ENCODE measurements at regions not wholly inside any gene's neighbourhood (a gene's known extent, or its start where the extent isn't known, plus 50 kb on each side); places are given as distances from the start of the nearest gene placed in this dataset.

DNA sequence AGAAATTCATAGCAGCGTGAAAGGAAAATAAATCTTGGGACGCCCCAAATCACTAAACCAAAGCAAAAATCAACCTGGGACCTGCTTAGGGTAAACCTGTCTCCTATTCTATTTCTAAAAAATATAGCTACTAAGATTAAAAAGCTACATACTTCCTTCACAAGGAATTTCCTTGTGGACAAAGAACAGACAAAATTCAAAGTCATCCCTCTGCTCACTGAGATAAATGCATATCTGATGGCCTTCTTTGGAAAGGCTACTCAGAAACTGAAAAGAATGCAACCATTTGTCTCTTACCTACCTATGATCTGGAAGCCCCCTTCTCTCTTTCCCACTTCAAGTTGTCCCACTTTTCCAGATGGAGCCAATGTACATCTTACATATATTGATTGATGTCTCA lies 93.0 kb upstream of the CNOT2 start:
- Histone ChIP-seq H3K4me3 (ENCODE audit: low read depth in 1 of 3, low read length in 3 of 3) (no peak overlapping the region), H3K27ac (ENCODE audit: low read depth in 1 of 3, low read length in 2 of 3) (no peak overlapping the region), H3K27me3 (ENCODE audit: control insufficient read depth in 3 of 3, insufficient read depth in 3 of 3, low read length in 3 of 3) (no peaks in the 10 kb centered on the region), H3K4me1 (ENCODE audit: control insufficient read depth in 3 of 3, insufficient read depth in 2 of 3, low read depth in 1 of 3, low read length in 2 of 3) (no peaks in the 10 kb centered on the region), H3K9me3 (ENCODE audit: control insufficient read depth in 2 of 2, insufficient read depth in 1 of 2, low read depth in 1 of 2, low read length in 1 of 2) (peaks cover 0 to 16% of the 10 kb centered on the region in 2 donors), H3K36me3 (ENCODE audit: control insufficient read depth in 3 of 3, insufficient read depth in 2 of 3, low read depth in 1 of 3, low read length in 3 of 3) (no peaks in the 10 kb centered on the region)
- WGBS, 3 donors: 91 to 98% (median 94%) methylated on average over 2 of the region's 2 CpGs
- no peak for FAIRE-seq
- no peak for DNase-seq

DNA sequence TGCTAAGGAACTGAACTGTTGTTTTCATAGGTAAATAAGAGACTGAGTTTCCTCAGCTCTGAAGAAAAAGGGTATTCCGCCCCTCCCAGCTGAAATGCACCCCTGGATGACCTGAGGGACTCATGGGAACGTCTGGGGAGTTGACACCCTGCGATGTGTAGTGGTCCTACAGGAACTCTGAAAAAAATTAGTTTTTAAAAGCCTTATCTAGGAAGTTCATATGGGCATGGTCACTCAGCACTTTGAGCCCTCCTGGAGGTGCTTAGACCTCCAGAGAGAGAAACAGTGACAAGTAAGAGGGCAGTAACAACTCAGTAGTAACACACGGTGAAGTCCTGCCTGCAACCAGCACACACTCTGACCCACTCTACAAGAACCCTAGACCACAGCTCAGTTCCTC lies 91.2 kb upstream of the CNOT2 start:
- H3K27me3 ChIP-seq (ENCODE audit: control insufficient read depth in 3 of 3, insufficient read depth in 3 of 3, low read length in 3 of 3): no peaks in the 10 kb centered on the region
- H3K9me3 ChIP-seq (ENCODE audit: control insufficient read depth in 2 of 2, insufficient read depth in 1 of 2, low read depth in 1 of 2, low read length in 1 of 2): peaks cover 0 to 19% of the 10 kb centered on the region in 2 donors
- no peak overlapping the region for H3K27ac ChIP-seq (ENCODE audit: low read depth in 1 of 3, low read length in 2 of 3)
- no peaks in the 10 kb centered on the region for H3K36me3 ChIP-seq (ENCODE audit: control insufficient read depth in 3 of 3, insufficient read depth in 2 of 3, low read depth in 1 of 3, low read length in 3 of 3)
- no peaks in the 10 kb centered on the region for H3K4me1 ChIP-seq (ENCODE audit: control insufficient read depth in 3 of 3, insufficient read depth in 2 of 3, low read depth in 1 of 3, low read length in 2 of 3)
- no peak for FAIRE-seq
- DNase-seq: no peak
- WGBS, 3 donors: 85% methylated on average over 4 of the region's 4 CpGs
- H3K4me3 ChIP-seq (ENCODE audit: low read depth in 1 of 3, low read length in 3 of 3): no peak overlapping the region

DNA sequence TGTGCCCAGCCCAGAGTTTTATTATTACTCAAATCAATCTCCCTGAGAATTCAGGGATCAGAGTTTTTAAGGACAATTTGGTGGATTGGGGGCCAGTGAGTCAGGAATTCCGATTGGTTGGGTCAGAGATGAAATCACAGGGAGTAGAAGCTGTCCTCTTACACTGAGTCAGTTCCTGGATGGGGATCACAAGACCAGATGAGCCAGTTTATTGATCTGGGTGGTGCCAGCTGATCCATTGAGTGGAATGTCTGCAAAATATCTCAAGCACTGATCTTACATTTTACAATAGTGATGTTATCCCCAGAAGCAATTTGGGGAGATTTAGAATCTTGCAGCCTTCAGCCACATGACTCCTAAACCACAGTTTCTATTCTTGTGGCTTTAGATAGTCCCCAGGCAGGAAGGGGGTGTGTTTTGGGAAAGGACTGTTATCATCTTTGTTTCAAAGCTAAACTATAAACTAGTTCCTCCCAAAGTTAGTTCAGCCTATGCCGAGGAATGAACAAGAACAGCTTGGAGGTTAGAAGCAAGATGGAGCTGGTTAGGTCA lies 89.1 kb upstream of the CNOT2 start:
- Histone ChIP-seq H3K27ac (ENCODE audit: low read depth in 1 of 3, low read length in 2 of 3) (no peak overlapping the region), H3K9me3 (ENCODE audit: control insufficient read depth in 2 of 2, insufficient read depth in 1 of 2, low read depth in 1 of 2, low read length in 1 of 2) (peaks cover 0 to 27% of the 10 kb centered on the region in 2 donors), H3K4me3 (ENCODE audit: low read depth in 1 of 3, low read length in 3 of 3) (no peak overlapping the region), H3K36me3 (ENCODE audit: control insufficient read depth in 3 of 3, insufficient read depth in 2 of 3, low read depth in 1 of 3, low read length in 3 of 3) (no peaks in the 10 kb centered on the region), H3K4me1 (ENCODE audit: control insufficient read depth in 3 of 3, insufficient read depth in 2 of 3, low read depth in 1 of 3, low read length in 2 of 3) (no peaks in the 10 kb centered on the region), H3K27me3 (ENCODE audit: control insufficient read depth in 3 of 3, insufficient read depth in 3 of 3, low read length in 3 of 3) (no peaks in the 10 kb centered on the region)
- WGBS, 3 donors: 63 to 77% (median 70%) methylated on average over 2 of the region's 2 CpGs
- DNase-seq: no peak
- no peak for FAIRE-seq

DNA sequence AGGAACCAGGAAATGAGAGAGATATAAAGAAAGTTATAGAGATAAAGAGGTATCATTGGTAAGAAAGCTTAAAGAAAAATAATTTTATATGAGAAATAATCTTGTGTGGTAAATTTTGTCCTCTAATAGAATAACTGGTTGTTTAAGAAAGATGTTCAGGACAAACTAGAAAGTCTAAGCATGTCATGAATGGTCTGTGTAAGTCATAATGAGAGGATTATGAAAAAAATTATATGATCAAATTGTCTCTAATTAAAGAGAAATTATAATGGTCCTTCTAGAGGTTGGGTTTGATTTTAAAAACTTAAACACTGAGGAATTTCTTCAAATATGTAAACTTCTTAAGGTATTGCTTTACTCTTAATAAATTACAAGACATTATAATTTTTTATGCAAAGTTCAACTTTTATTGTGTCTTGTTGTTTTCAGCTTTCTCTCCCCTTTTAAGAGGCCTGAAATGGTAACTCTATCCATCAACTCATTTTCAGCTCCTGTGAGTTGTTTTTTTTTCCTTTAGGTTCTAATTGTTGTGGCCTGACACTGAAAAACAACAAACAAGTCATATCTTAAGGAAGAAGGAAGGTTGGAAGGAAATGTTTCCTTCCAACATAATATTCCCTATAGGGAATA lies 88.2 kb upstream of the CNOT2 start:
- Histone ChIP-seq H3K27me3 (ENCODE audit: control insufficient read depth in 3 of 3, insufficient read depth in 3 of 3, low read length in 3 of 3) (no peaks in the 10 kb centered on the region), H3K9me3 (ENCODE audit: control insufficient read depth in 2 of 2, insufficient read depth in 1 of 2, low read depth in 1 of 2, low read length in 1 of 2) (peaks cover 0 to 27% of the 10 kb centered on the region in 2 donors), H3K27ac (ENCODE audit: low read depth in 1 of 3, low read length in 2 of 3) (no peak overlapping the region), H3K4me1 (ENCODE audit: control insufficient read depth in 3 of 3, insufficient read depth in 2 of 3, low read depth in 1 of 3, low read length in 2 of 3) (no peaks in the 10 kb centered on the region), H3K4me3 (ENCODE audit: low read depth in 1 of 3, low read length in 3 of 3) (no peak overlapping the region), H3K36me3 (ENCODE audit: control insufficient read depth in 3 of 3, insufficient read depth in 2 of 3, low read depth in 1 of 3, low read length in 3 of 3) (no peaks in the 10 kb centered on the region)
- no peak for DNase-seq
- FAIRE-seq: no peak

DNA sequence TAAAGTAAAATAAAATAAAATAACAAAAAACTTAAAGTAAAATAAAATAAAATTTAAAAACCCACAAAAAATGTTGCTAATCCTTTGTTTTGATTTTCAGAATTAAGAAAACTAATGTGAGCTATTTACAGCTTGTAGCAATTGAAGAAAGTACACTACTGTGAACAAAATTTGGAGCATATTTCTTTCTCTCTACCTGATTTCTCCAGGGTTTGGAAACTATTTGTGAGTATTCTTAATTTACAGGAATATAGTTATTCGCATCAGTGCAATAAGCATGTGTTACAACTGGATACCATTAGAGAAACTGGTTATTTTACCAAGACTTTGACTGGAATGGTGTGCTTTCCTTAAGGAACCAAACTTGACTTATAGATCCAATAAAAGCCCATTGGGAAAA lies 86.1 kb upstream of the CNOT2 start:
- Histone ChIP-seq H3K4me1 (ENCODE audit: control insufficient read depth in 3 of 3, insufficient read depth in 2 of 3, low read depth in 1 of 3, low read length in 2 of 3) (no peaks in the 10 kb centered on the region), H3K27ac (ENCODE audit: low read depth in 1 of 3, low read length in 2 of 3) (no peak overlapping the region), H3K4me3 (ENCODE audit: low read depth in 1 of 3, low read length in 3 of 3) (no peak overlapping the region), H3K27me3 (ENCODE audit: control insufficient read depth in 3 of 3, insufficient read depth in 3 of 3, low read length in 3 of 3) (no peaks in the 10 kb centered on the region), H3K36me3 (ENCODE audit: control insufficient read depth in 3 of 3, insufficient read depth in 2 of 3, low read depth in 1 of 3, low read length in 3 of 3) (no peaks in the 10 kb centered on the region), H3K9me3 (ENCODE audit: control insufficient read depth in 2 of 2, insufficient read depth in 1 of 2, low read depth in 1 of 2, low read length in 1 of 2) (peaks cover 0 to 24% of the 10 kb centered on the region in 2 donors)
- no peak for DNase-seq
- 81 to 94% (median 84%) methylated on average over 1 of the region's 1 CpG for WGBS, 3 donors
- FAIRE-seq: no peak

DNA sequence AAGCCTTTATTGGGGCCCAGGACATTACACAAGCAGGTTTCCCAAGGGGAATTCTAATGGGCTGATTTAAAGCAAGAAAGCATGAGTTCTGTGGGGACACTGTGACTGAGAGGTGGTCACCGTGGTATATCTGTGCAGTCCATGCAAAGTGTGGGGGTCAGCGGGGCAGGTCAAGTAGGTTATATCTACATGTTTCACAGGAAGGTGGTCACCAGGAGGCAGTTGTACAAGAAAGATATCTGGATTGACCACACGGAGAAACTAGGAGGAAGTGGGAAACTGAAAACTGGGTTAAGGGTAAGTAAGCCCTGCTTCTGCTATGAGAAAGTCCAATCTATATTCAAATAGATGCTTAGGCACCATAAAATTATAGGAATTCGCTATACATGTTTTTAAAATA lies 77.8 kb upstream of the CNOT2 start:
- 77 to 86% (median 81%) methylated on average over 4 of the region's 4 CpGs for WGBS, 3 donors
- no peaks in the 10 kb centered on the region for H3K36me3 ChIP-seq (ENCODE audit: control insufficient read depth in 3 of 3, insufficient read depth in 2 of 3, low read depth in 1 of 3, low read length in 3 of 3)
- no peaks in the 10 kb centered on the region for H3K9me3 ChIP-seq (ENCODE audit: control insufficient read depth in 2 of 2, insufficient read depth in 1 of 2, low read depth in 1 of 2, low read length in 1 of 2)
- no peak overlapping the region for H3K27ac ChIP-seq (ENCODE audit: low read depth in 1 of 3, low read length in 2 of 3)
- H3K4me1 ChIP-seq (ENCODE audit: control insufficient read depth in 3 of 3, insufficient read depth in 2 of 3, low read depth in 1 of 3, low read length in 2 of 3): no peaks in the 10 kb centered on the region
- no peak for DNase-seq
- FAIRE-seq: no peak
- no peaks in the 10 kb centered on the region for H3K27me3 ChIP-seq (ENCODE audit: control insufficient read depth in 3 of 3, insufficient read depth in 3 of 3, low read length in 3 of 3)
- H3K4me3 ChIP-seq (ENCODE audit: low read depth in 1 of 3, low read length in 3 of 3): no peak overlapping the region

DNA sequence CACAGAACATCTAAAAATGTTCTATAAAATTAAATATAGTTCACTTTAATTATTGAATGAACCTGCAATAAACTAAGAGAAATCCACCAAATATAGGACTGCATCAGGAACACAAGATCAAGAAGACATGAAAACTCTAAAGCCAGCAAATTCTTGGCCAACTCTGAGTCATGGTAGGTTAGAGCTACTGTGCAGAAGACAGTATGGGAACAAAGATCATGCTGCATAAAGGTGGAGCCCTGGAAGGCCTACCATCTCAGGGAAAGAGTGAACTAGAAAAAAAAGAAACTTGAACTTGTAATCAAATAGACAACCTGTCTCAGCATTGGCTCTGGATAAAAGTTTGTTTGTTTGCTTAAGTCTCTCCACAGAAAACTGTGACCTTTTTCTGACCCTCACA lies 66.9 kb upstream of the CNOT2 start:
- DNase-seq (peak; percentile 28 to 73), FAIRE-seq (no peak)
- H3K9me3 ChIP-seq (ENCODE audit: control insufficient read depth in 2 of 2, insufficient read depth in 1 of 2, low read depth in 1 of 2, low read length in 1 of 2): peaks cover 0 to 2% of the 10 kb centered on the region in 2 donors
- H3K4me3 ChIP-seq (ENCODE audit: low read depth in 1 of 3, low read length in 3 of 3): no peak overlapping the region
- H3K27ac ChIP-seq (ENCODE audit: low read depth in 1 of 3, low read length in 2 of 3): no peak overlapping the region
- H3K36me3 ChIP-seq (ENCODE audit: control insufficient read depth in 3 of 3, insufficient read depth in 2 of 3, low read depth in 1 of 3, low read length in 3 of 3): no peaks in the 10 kb centered on the region
- H3K4me1 ChIP-seq (ENCODE audit: control insufficient read depth in 3 of 3, insufficient read depth in 2 of 3, low read depth in 1 of 3, low read length in 2 of 3): no peaks in the 10 kb centered on the region
- H3K27me3 ChIP-seq (ENCODE audit: control insufficient read depth in 3 of 3, insufficient read depth in 3 of 3, low read length in 3 of 3): no peaks in the 10 kb centered on the region

DNA sequence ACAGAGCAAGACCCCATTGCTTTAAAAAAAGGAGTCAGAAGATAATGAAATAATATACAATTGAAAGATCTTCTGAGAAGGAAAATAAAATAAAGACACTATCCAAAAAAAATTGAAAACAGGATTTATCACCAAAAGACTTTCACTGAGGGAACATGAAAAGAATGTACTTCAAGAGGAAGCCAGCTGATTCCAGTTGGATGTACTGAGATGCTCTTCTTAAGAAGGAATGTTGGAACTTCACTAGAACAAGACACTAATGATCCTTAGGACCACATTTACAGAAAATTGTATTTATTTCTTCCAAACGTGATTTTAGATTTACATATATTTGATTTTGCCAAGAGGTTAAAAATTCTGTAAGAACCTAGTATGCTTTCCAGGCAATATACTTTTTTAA lies 65.6 kb upstream of the CNOT2 start:
- H3K27me3 ChIP-seq (ENCODE audit: control insufficient read depth in 3 of 3, insufficient read depth in 3 of 3, low read length in 3 of 3): no peaks in the 10 kb centered on the region
- 60 to 87% (median 73%) methylated on average over 1 of the region's 1 CpG for WGBS, 3 donors

DNA sequence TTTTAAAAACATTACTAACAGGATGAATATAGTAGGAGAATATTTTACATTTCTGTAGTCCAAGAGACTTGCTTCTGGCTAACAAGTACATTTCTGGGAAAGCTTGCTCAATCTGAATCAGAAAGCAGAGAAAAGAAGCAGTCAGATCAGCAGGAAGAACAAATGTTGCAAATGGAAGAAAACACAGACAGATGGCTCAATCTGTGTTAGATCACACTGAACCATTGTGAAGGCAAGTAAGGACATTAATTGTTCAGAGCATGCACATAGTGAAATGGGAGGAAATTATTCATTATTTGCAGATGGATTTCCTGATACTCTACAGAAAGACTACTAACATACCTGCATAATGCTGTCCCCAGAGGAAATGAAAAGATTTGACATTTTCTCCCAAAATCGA lies 65.2 kb upstream of the CNOT2 start:
- WGBS, 3 donors: 69 to 79% (median 72%) methylated on average over 1 of the region's 1 CpG
- no peak for FAIRE-seq
- Histone ChIP-seq H3K4me1 (ENCODE audit: control insufficient read depth in 3 of 3, insufficient read depth in 2 of 3, low read depth in 1 of 3, low read length in 2 of 3) (no peaks in the 10 kb centered on the region), H3K36me3 (ENCODE audit: control insufficient read depth in 3 of 3, insufficient read depth in 2 of 3, low read depth in 1 of 3, low read length in 3 of 3) (no peaks in the 10 kb centered on the region), H3K4me3 (ENCODE audit: low read depth in 1 of 3, low read length in 3 of 3) (no peak overlapping the region), H3K27ac (ENCODE audit: low read depth in 1 of 3, low read length in 2 of 3) (no peak overlapping the region), H3K9me3 (ENCODE audit: control insufficient read depth in 2 of 2, insufficient read depth in 1 of 2, low read depth in 1 of 2, low read length in 1 of 2) (peaks cover 0 to 2% of the 10 kb centered on the region in 2 donors), H3K27me3 (ENCODE audit: control insufficient read depth in 3 of 3, insufficient read depth in 3 of 3, low read length in 3 of 3) (no peaks in the 10 kb centered on the region)
- no peak for DNase-seq

More for the DNA sequence above, 65.6 kb upstream of the CNOT2 start:
- H3K27ac ChIP-seq (ENCODE audit: low read depth in 1 of 3, low read length in 2 of 3): no peak overlapping the region
- FAIRE-seq (no peak), DNase-seq (no peak)
- no peak overlapping the region for H3K4me3 ChIP-seq (ENCODE audit: low read depth in 1 of 3, low read length in 3 of 3)
- H3K36me3 ChIP-seq (ENCODE audit: control insufficient read depth in 3 of 3, insufficient read depth in 2 of 3, low read depth in 1 of 3, low read length in 3 of 3): no peaks in the 10 kb centered on the region
- H3K9me3 ChIP-seq (ENCODE audit: control insufficient read depth in 2 of 2, insufficient read depth in 1 of 2, low read depth in 1 of 2, low read length in 1 of 2): peaks cover 0 to 2% of the 10 kb centered on the region in 2 donors
- no peaks in the 10 kb centered on the region for H3K4me1 ChIP-seq (ENCODE audit: control insufficient read depth in 3 of 3, insufficient read depth in 2 of 3, low read depth in 1 of 3, low read length in 2 of 3)
